ENCODE measurements at regions not wholly inside any gene's neighbourhood (a gene's known extent, or its start where the extent isn't known, plus 50 kb on each side); places are given as distances from the start of the nearest gene placed in this dataset.
"Not testable (repeated sequence)": the region's sequence is repeated elsewhere in the genome, so short reads cannot be mapped to it uniquely, and the experiment has no call there.

- no peak for DNase-seq
Measured at GRCh38 chr11:97990162-97990920, 1030.4 kb upstream of the CNTN5 start.

- no peak for DNase-seq
Measured at GRCh38 chr11:97993562-97993961, 1027.2 kb upstream of the CNTN5 start.

GRCh38 chr11:97995874-97996273, 1024.9 kb upstream of the CNTN5 start:
- no peak for DNase-seq

- no peak for DNase-seq
Measured at GRCh38 chr11:97996762-97997161, 1024.0 kb upstream of the CNTN5 start.

GRCh38 chr11:98003606-98004371, 1017.0 kb upstream of the CNTN5 start:
- DNase-seq = no peak

- no peak for DNase-seq
Measured at GRCh38 chr11:98007072-98007471, 1013.7 kb upstream of the CNTN5 start.

GRCh38 chr11:98027652-98028051, 993.1 kb upstream of the CNTN5 start:
- DNase-seq = no peak

GRCh38 chr11:98029832-98030231, 990.9 kb upstream of the CNTN5 start:
- DNase-seq = no peak

GRCh38 chr11:98036810-98037209, 983.9 kb upstream of the CNTN5 start:
- no peak for DNase-seq

GRCh38 chr11:98040061-98040808, 980.5 kb upstream of the CNTN5 start:
- DNase-seq = no peak

- DNase-seq = no peak
Measured at GRCh38 chr11:98047647-98048046, 973.1 kb upstream of the CNTN5 start.

GRCh38 chr11:98053851-98054250, 966.9 kb upstream of the CNTN5 start:
- no peak for DNase-seq

- no peak for DNase-seq
Measured at GRCh38 chr11:98056945-98057344, 963.8 kb upstream of the CNTN5 start.

GRCh38 chr11:98059488-98059887, 961.3 kb upstream of the CNTN5 start:
- DNase-seq = no peak

GRCh38 chr11:98060759-98061158, 960.0 kb upstream of the CNTN5 start:
- no peak for DNase-seq

GRCh38 chr11:98061858-98062257, 958.9 kb upstream of the CNTN5 start:
- no peak for DNase-seq

- no peak for DNase-seq
Measured at GRCh38 chr11:98062714-98063113, 958.0 kb upstream of the CNTN5 start.

- no peak for DNase-seq
Measured at GRCh38 chr11:98068251-98068650, 952.5 kb upstream of the CNTN5 start.

GRCh38 chr11:98069147-98069546, 951.6 kb upstream of the CNTN5 start:
- not testable (repeated sequence) for DNase-seq

- DNase-seq = no peak
Measured at GRCh38 chr11:98069861-98070260, 950.9 kb upstream of the CNTN5 start.

- DNase-seq = no peak
Measured at GRCh38 chr11:98090861-98091505, 929.8 kb upstream of the CNTN5 start.

- DNase-seq = no peak
Measured at GRCh38 chr11:98099371-98099770, 921.4 kb upstream of the CNTN5 start.

- no peak for DNase-seq
Measured at GRCh38 chr11:98100689-98101088, 920.1 kb upstream of the CNTN5 start.
